ENCODE measurements at regions not wholly inside any gene's neighbourhood (a gene's known extent, or its start where the extent isn't known, plus 50 kb on each side); places are given as distances from the start of the nearest gene placed in this dataset.

DNA sequence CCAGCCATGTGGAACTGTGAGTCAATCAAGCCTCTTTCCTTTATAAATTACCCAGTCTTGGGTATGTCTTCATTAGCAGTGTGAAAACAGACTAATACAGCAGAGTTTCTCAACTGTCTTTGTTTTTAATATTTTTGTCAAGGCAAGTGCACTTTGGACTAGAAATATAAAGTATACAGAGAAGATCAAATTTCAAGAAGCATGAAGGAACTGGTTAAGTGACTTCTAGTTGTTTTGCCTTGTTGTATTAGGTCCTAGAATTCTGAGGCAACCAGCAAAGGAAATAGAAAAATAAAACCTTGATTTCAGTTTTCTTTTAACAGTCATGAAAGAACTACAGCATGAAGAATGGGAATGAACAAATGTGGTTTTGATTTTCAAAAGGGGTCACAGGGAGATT is 131.1 kb upstream of the PTGFR start:
- ChIA-PET POLR2A (ENCODE audit: unreplicated experiment) (no interaction called here), CTCF (no interaction called here)
- peak overlapping the region; percentile 22 for H2AFZ ChIP-seq (ENCODE audit: low read length)
- intact Hi-C loops (cut with micrococcal nuclease) = loop anchor here (5.0 kb wide), 1 partner anchor 318 kb away; no protein-coding TSS in a partner anchor
- H3K4me3 ChIP-seq (ENCODE audit: low read length) = peak overlapping the region; percentile 25
- H3K4me2 ChIP-seq (ENCODE audit: low read length) = peak overlapping the region; percentile 53
- no peaks in the 10 kb centered on the region for H3F3A ChIP-seq (ENCODE audit: low read length, unreplicated experiment)
- no peaks in the 10 kb centered on the region for H3K79me2 ChIP-seq (ENCODE audit: low read length)
- ATAC-seq (peak; percentile 66), DNase-seq (peak; percentile 53)
- no peaks in the 10 kb centered on the region for H3K27me3 ChIP-seq (ENCODE audit: low read length)
- H3K27ac ChIP-seq (ENCODE audit: low read length) = no peak overlapping the region
- BruUV-seq (replicated peaks) = no TSS peak
- H3K9me2 ChIP-seq (replicated peaks; ENCODE audit: low read length) = no peaks in the 10 kb centered on the region
- no peaks in the 10 kb centered on the region for H3K9me3 ChIP-seq (ENCODE audit: low read length)
- H4K20me1 ChIP-seq (ENCODE audit: low read length) = no peaks in the 10 kb centered on the region
- H3K36me3 ChIP-seq (ENCODE audit: low read depth, low read length) = no peaks in the 10 kb centered on the region
- TF ChIP-seq EZH2phosphoT487 (IDR thresholded peaks at IDR 0.05; ENCODE audit: borderline replicate concordance, low read length) (no peak), EZH2 (IDR thresholded peaks at IDR 0.05; ENCODE audit: low read length, unreplicated experiment) (no peak)
- TF ChIP-seq, protein P1, sequence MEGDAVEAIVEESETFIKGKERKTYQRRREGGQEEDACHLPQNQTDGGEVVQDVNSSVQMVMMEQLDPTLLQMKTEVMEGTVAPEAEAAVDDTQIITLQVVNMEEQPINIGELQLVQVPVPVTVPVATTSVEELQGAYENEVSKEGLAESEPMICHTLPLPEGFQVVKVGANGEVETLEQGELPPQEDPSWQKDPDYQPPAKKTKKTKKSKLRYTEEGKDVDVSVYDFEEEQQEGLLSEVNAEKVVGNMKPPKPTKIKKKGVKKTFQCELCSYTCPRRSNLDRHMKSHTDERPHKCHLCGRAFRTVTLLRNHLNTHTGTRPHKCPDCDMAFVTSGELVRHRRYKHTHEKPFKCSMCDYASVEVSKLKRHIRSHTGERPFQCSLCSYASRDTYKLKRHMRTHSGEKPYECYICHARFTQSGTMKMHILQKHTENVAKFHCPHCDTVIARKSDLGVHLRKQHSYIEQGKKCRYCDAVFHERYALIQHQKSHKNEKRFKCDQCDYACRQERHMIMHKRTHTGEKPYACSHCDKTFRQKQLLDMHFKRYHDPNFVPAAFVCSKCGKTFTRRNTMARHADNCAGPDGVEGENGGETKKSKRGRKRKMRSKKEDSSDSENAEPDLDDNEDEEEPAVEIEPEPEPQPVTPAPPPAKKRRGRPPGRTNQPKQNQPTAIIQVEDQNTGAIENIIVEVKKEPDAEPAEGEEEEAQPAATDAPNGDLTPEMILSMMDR (conservative IDR thresholded peaks at IDR 0.05; ENCODE audit: low read depth, low read length) = no peak
- no peak overlapping the region for H3K9ac ChIP-seq (ENCODE audit: low read length)
- H3K4me1 ChIP-seq (ENCODE audit: insufficient read depth, low read length) = peaks cover 22% of the 10 kb centered on the region

DNA sequence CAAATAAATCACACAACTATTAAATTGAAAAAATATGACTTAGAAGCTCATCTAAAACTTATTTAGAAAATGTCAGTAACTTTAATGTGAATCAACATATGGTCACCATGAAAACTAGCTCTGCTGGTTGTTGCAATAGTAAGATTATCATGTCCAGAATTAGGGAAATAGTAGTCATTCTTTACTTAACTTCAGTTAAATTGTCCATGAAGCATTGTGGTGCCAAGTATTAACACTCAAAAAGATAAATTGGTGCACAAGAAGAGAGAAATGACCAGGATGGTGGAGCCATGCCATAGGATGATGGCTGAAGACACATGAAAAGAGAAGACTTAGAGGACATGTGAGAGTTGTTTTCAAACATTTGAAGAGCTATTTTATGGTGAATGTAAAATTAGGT is 130.2 kb upstream of the PTGFR start:
- Histone ChIP-seq H3K4me2 (ENCODE audit: low read length) (no peak overlapping the region), H3K79me2 (ENCODE audit: low read length) (no peaks in the 10 kb centered on the region), H3K9me2 (replicated peaks; ENCODE audit: low read length) (no peaks in the 10 kb centered on the region), H3F3A (ENCODE audit: low read length, unreplicated experiment) (no peaks in the 10 kb centered on the region), H2AFZ (ENCODE audit: low read length) (no peak overlapping the region), H3K9me3 (ENCODE audit: low read length) (no peaks in the 10 kb centered on the region), H3K27ac (ENCODE audit: low read length) (no peak overlapping the region), H3K36me3 (ENCODE audit: low read depth, low read length) (no peaks in the 10 kb centered on the region), H3K4me1 (ENCODE audit: insufficient read depth, low read length) (peaks cover 22% of the 10 kb centered on the region), H3K4me3 (ENCODE audit: low read length) (no peak overlapping the region), H3K27me3 (ENCODE audit: low read length) (no peaks in the 10 kb centered on the region), H4K20me1 (ENCODE audit: low read length) (no peaks in the 10 kb centered on the region), H3K9ac (ENCODE audit: low read length) (no peak overlapping the region)
- ATAC-seq (no peak), DNase-seq (no peak)
- no peak for TF ChIP-seq EZH2phosphoT487 (IDR thresholded peaks at IDR 0.05; ENCODE audit: borderline replicate concordance, low read length)
- TF ChIP-seq, protein P1 (conservative IDR thresholded peaks at IDR 0.05; ENCODE audit: low read depth, low read length) = no peak
- TF ChIP-seq EZH2 (IDR thresholded peaks at IDR 0.05; ENCODE audit: low read length, unreplicated experiment) = no peak
- CTCF ChIA-PET = no interaction called here
- POLR2A ChIA-PET (ENCODE audit: unreplicated experiment) = interaction anchor here (0.5 kb wide), 1 partner anchor 471 kb away, joined by 7 read pairs; no protein-coding TSS in a partner anchor
- intact Hi-C loops (cut with micrococcal nuclease) = no loop called here
- BruUV-seq (replicated peaks) = no TSS peak

DNA sequence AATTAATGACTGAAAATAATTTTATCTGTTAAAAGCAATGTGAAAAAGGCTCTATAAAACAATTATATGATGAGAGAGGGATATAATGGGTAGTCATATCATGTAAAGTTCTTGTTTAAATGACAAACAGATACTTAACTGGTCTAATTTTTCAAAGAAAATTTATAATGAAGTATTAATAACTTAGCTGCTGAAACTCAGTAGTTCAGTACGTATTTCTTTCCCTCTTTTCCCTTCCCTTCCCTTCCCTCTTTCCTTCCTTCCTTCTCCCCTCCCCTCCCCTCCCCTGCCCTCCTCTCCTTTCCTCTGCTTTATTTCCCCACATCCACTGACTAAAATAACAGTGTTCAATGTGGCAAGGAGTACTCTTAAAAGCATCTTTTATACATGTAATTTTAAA is 123.1 kb upstream of the PTGFR start:
- TF ChIP-seq EZH2phosphoT487 (IDR thresholded peaks at IDR 0.05; ENCODE audit: borderline replicate concordance, low read length) = no peak
- TF ChIP-seq EZH2 (IDR thresholded peaks at IDR 0.05; ENCODE audit: low read length, unreplicated experiment) = no peak
- TF ChIP-seq, protein P1 (conservative IDR thresholded peaks at IDR 0.05; ENCODE audit: low read depth, low read length) = no peak
- CTCF ChIA-PET = no interaction called here
- BruUV-seq (replicated peaks) = no TSS peak
- Histone ChIP-seq H2AFZ (ENCODE audit: low read length) (no peak overlapping the region), H4K20me1 (ENCODE audit: low read length) (no peaks in the 10 kb centered on the region), H3K36me3 (ENCODE audit: low read depth, low read length) (no peaks in the 10 kb centered on the region), H3K4me1 (ENCODE audit: insufficient read depth, low read length) (peaks cover 13% of the 10 kb centered on the region), H3K4me3 (ENCODE audit: low read length) (no peak overlapping the region), H3F3A (ENCODE audit: low read length, unreplicated experiment) (no peaks in the 10 kb centered on the region), H3K27me3 (ENCODE audit: low read length) (no peaks in the 10 kb centered on the region), H3K9me2 (replicated peaks; ENCODE audit: low read length) (no peaks in the 10 kb centered on the region; the same call in 1 of the 2 replicates), H3K79me2 (ENCODE audit: low read length) (no peaks in the 10 kb centered on the region), H3K27ac (ENCODE audit: low read length) (no peak overlapping the region), H3K4me2 (ENCODE audit: low read length) (no peak overlapping the region), H3K9ac (ENCODE audit: low read length) (no peak overlapping the region), H3K9me3 (ENCODE audit: low read length) (no peaks in the 10 kb centered on the region)
- intact Hi-C loops (cut with micrococcal nuclease) = no loop called here
- DNase-seq = no peak
- no peak for ATAC-seq
- POLR2A ChIA-PET (ENCODE audit: unreplicated experiment) = no interaction called here

Measured in PC-3 (cell line).